Right ventricle myocardium superior (tissue), 1 donor: ENCODE measurements at regions not wholly inside any gene's neighbourhood (a gene's known extent, or its start where the extent isn't known, plus 50 kb on each side); places are given as distances from the start of the nearest gene placed in this dataset.
A peak's percentile ranks its signal among the peaks of the same experiment; 100 is the strongest.

Experiments used
- ATAC-seq: fragments of 200-7000 bp; cut with Tn5 transposase; one replicate; pipeline ENCODE4 v1.9.1; 2020; ENCODE audit warnings: mild to moderate bottlenecking; ENCODE audit not compliant: poor library complexity
- DNase-seq: peaks from one replicate; pipeline ENCODE4 v3.0.0-alpha.2; 2020
- intact Hi-C: fragments of 100-400 bp; cut with DNase I; formaldehyde crosslinking; loops from one replicate; pipeline ENCODE4 v1.11.2; 2022
- donor health status: DM: no; HTN: yes; CAD: no; lungs with severe emphysema.

GRCh38 chr11:92501066-92501739 lies 276.6 kb downstream of the FAT3 start:
- intact Hi-C loops: no loop called here
- ATAC-seq (no peak), DNase-seq (no peak)

GRCh38 chr11:92504004-92504403 lies 279.4 kb downstream of the FAT3 start:
- intact Hi-C loops: no loop called here
- ATAC-seq (no peak), DNase-seq (no peak)

GRCh38 chr11:92504534-92504933 lies 279.9 kb downstream of the FAT3 start:
- intact Hi-C loops: no loop called here
- DNase-seq (no peak), ATAC-seq (no peak)

GRCh38 chr11:92505689-92506088 lies 281.1 kb downstream of the FAT3 start:
- DNase-seq (no peak), ATAC-seq (no peak)
- intact Hi-C loops: no loop called here

- intact Hi-C loops: no loop called here
- no peak for ATAC-seq
Observed at GRCh38 chr11:92506809-92507336, 282.3 kb downstream of the FAT3 start.

GRCh38 chr11:92510591-92510990 lies 286.0 kb downstream of the FAT3 start:
- DNase-seq: no peak
- no peak for ATAC-seq
- intact Hi-C loops: no loop called here

More at GRCh38 chr11:92506809-92507336, 282.3 kb downstream of the FAT3 start:
- no peak for DNase-seq

GRCh38 chr11:92511522-92512203 lies 287.0 kb downstream of the FAT3 start:
- ATAC-seq: no peak
- no peak for DNase-seq
- intact Hi-C loops: no loop called here

- intact Hi-C loops: no loop called here
- ATAC-seq (no peak), DNase-seq (no peak)
Observed at GRCh38 chr11:92512204-92512569, 287.6 kb downstream of the FAT3 start.

- intact Hi-C loops: no loop called here
- no peak for ATAC-seq
- DNase-seq: no peak
Observed at GRCh38 chr11:92523611-92524010, 299.0 kb downstream of the FAT3 start.

- no peak for ATAC-seq
- DNase-seq: no peak
- intact Hi-C loops: no loop called here
Observed at GRCh38 chr11:92524542-92524941, 299.9 kb downstream of the FAT3 start.

- ATAC-seq (no peak), DNase-seq (no peak)
- intact Hi-C loops: no loop called here
Observed at GRCh38 chr11:92527467-92527866, 302.8 kb downstream of the FAT3 start.

GRCh38 chr11:92528001-92528400 lies 303.4 kb downstream of the FAT3 start:
- intact Hi-C loops: no loop called here
- ATAC-seq (no peak), DNase-seq (no peak)

GRCh38 chr11:92531065-92531739 lies 306.6 kb downstream of the FAT3 start:
- intact Hi-C loops: no loop called here
- DNase-seq (no peak), ATAC-seq (no peak)

GRCh38 chr11:92533657-92534335 lies 309.2 kb downstream of the FAT3 start:
- no peak for DNase-seq
- intact Hi-C loops: no loop called here
- no peak for ATAC-seq

- DNase-seq (no peak), ATAC-seq (no peak)
- intact Hi-C loops: no loop called here
Observed at GRCh38 chr11:92536883-92537282, 312.3 kb downstream of the FAT3 start.

- no peak for ATAC-seq
- intact Hi-C loops: no loop called here
- DNase-seq: no peak
Observed at GRCh38 chr11:92540096-92540495, 315.5 kb downstream of the FAT3 start.

- no peak for ATAC-seq
- intact Hi-C loops: no loop called here
- DNase-seq: no peak
Observed at GRCh38 chr11:92545906-92546471, 321.4 kb downstream of the FAT3 start.

GRCh38 chr11:92546603-92547002 lies 322.0 kb downstream of the FAT3 start:
- ATAC-seq (no peak), DNase-seq (no peak)
- intact Hi-C loops: no loop called here

- DNase-seq (no peak), ATAC-seq (peak; percentile 86)
- intact Hi-C loops: no loop called here
Observed at GRCh38 chr11:92550411-92550810, 325.8 kb downstream of the FAT3 start.
